Neuron (in vitro differentiated cells): ENCODE measurements at regions not wholly inside any gene's neighbourhood (a gene's known extent, or its start where the extent isn't known, plus 50 kb on each side); places are given as distances from the start of the nearest gene placed in this dataset.

Experiments
- H2AFZ ChIP-seq: one replicate; pipeline ENCODE4 v1.6.1; 2013; ENCODE audit warnings: low read depth, mild to moderate bottlenecking, inconsistent platforms, low read length, moderate library complexity
- H3K27me3 ChIP-seq: one replicate; pipeline ENCODE4 v1.6.1; 2013; ENCODE audit warnings: low read length; ENCODE audit not compliant: insufficient read depth
- H3K36me3 ChIP-seq: one replicate; pipeline ENCODE4 v1.6.1; 2013; ENCODE audit warnings: low read length; ENCODE audit not compliant: insufficient read depth
- H3K4me1 ChIP-seq: one replicate; pipeline ENCODE4 v1.6.1; 2013; ENCODE audit warnings: low read length; ENCODE audit not compliant: insufficient read depth
- H3K4me3 ChIP-seq: 2 replicates; pipeline ENCODE4 v1.5.1; 2013; ENCODE audit warnings: mild to moderate bottlenecking, low read length, moderate library complexity
- H3K9me3 ChIP-seq: one replicate; pipeline ENCODE4 v1.6.1; 2013; ENCODE audit warnings: low read length

GRCh38 chr21:28099001-28099705 lies 893.5 kb downstream of the LTN1 start:
- Histone ChIP-seq H3K36me3 (no peaks in the 10 kb centered on the region), H3K9me3 (no peaks in the 10 kb centered on the region), H2AFZ (no peak overlapping the region), H3K4me1 (no peaks in the 10 kb centered on the region), H3K27me3 (no peaks in the 10 kb centered on the region), H3K4me3 (no peak overlapping the region)

- no peak overlapping the region for H3K4me3 ChIP-seq
- no peaks in the 10 kb centered on the region for H3K36me3 ChIP-seq
- H2AFZ ChIP-seq, result no peak overlapping the region
- H3K4me1 ChIP-seq, result no peaks in the 10 kb centered on the region
- H3K9me3 ChIP-seq, result no peaks in the 10 kb centered on the region
- no peaks in the 10 kb centered on the region for H3K27me3 ChIP-seq
Observed at GRCh38 chr21:28091466-28091865, 901.2 kb downstream of the LTN1 start.

GRCh38 chr21:28090546-28090945 lies 902.1 kb downstream of the LTN1 start:
- Histone ChIP-seq H2AFZ (no peak overlapping the region), H3K4me3 (no peak overlapping the region), H3K27me3 (no peaks in the 10 kb centered on the region)

GRCh38 chr21:28089599-28090441 lies 902.9 kb downstream of the LTN1 start:
- Histone ChIP-seq H3K9me3 (no peaks in the 10 kb centered on the region), H3K4me1 (no peaks in the 10 kb centered on the region), H3K27me3 (no peaks in the 10 kb centered on the region), H3K4me3 (no peak overlapping the region), H3K36me3 (no peaks in the 10 kb centered on the region), H2AFZ (no peak overlapping the region)

More at GRCh38 chr21:28090546-28090945, 902.1 kb downstream of the LTN1 start:
- H3K4me1 ChIP-seq, result no peaks in the 10 kb centered on the region
- H3K9me3 ChIP-seq, result no peaks in the 10 kb centered on the region
- H3K36me3 ChIP-seq, result no peaks in the 10 kb centered on the region

GRCh38 chr21:28086861-28087581 lies 905.7 kb downstream of the LTN1 start:
- H3K9me3 ChIP-seq, result no peaks in the 10 kb centered on the region

GRCh38 chr21:28084951-28085350 lies 907.7 kb downstream of the LTN1 start:
- Histone ChIP-seq H3K9me3 (no peaks in the 10 kb centered on the region), H3K36me3 (no peaks in the 10 kb centered on the region), H2AFZ (no peak overlapping the region), H3K27me3 (no peaks in the 10 kb centered on the region), H3K4me3 (no peak overlapping the region), H3K4me1 (no peaks in the 10 kb centered on the region)

More at GRCh38 chr21:28086861-28087581, 905.7 kb downstream of the LTN1 start:
- no peak overlapping the region for H2AFZ ChIP-seq
- no peak overlapping the region for H3K4me3 ChIP-seq
- H3K4me1 ChIP-seq, result no peaks in the 10 kb centered on the region
- H3K36me3 ChIP-seq, result no peaks in the 10 kb centered on the region
- no peaks in the 10 kb centered on the region for H3K27me3 ChIP-seq

GRCh38 chr21:28083350-28083749 lies 909.3 kb downstream of the LTN1 start:
- no peak overlapping the region for H2AFZ ChIP-seq
- H3K4me1 ChIP-seq, result no peaks in the 10 kb centered on the region
- no peaks in the 10 kb centered on the region for H3K27me3 ChIP-seq

GRCh38 chr21:28078126-28078525 lies 914.6 kb downstream of the LTN1 start:
- H3K9me3 ChIP-seq, result no peaks in the 10 kb centered on the region
- H2AFZ ChIP-seq, result no peak overlapping the region
- no peaks in the 10 kb centered on the region for H3K27me3 ChIP-seq
- H3K36me3 ChIP-seq, result no peaks in the 10 kb centered on the region
- H3K4me1 ChIP-seq, result no peaks in the 10 kb centered on the region
- no peak overlapping the region for H3K4me3 ChIP-seq

More at GRCh38 chr21:28083350-28083749, 909.3 kb downstream of the LTN1 start:
- H3K9me3 ChIP-seq, result no peaks in the 10 kb centered on the region
- no peaks in the 10 kb centered on the region for H3K36me3 ChIP-seq
- no peak overlapping the region for H3K4me3 ChIP-seq

- Histone ChIP-seq H3K4me3 (no peak overlapping the region), H3K36me3 (no peaks in the 10 kb centered on the region)
Observed at GRCh38 chr21:28074676-28075075, 918.0 kb downstream of the LTN1 start.

GRCh38 chr21:28072601-28073000 lies 920.1 kb downstream of the LTN1 start:
- Histone ChIP-seq H3K27me3 (no peaks in the 10 kb centered on the region), H3K36me3 (no peaks in the 10 kb centered on the region), H2AFZ (no peak overlapping the region), H3K4me1 (no peaks in the 10 kb centered on the region), H3K9me3 (no peaks in the 10 kb centered on the region), H3K4me3 (no peak overlapping the region)

More at GRCh38 chr21:28074676-28075075, 918.0 kb downstream of the LTN1 start:
- Histone ChIP-seq H2AFZ (no peak overlapping the region), H3K4me1 (no peaks in the 10 kb centered on the region), H3K9me3 (no peaks in the 10 kb centered on the region), H3K27me3 (no peaks in the 10 kb centered on the region)

GRCh38 chr21:28069450-28069923 lies 923.2 kb downstream of the LTN1 start:
- Histone ChIP-seq H3K27me3 (no peaks in the 10 kb centered on the region), H3K36me3 (no peaks in the 10 kb centered on the region), H2AFZ (no peak overlapping the region), H3K4me1 (no peaks in the 10 kb centered on the region), H3K4me3 (no peak overlapping the region), H3K9me3 (no peaks in the 10 kb centered on the region)

GRCh38 chr21:28068455-28069358 lies 924.0 kb downstream of the LTN1 start:
- no peaks in the 10 kb centered on the region for H3K36me3 ChIP-seq
- H3K4me1 ChIP-seq, result no peaks in the 10 kb centered on the region
- no peak overlapping the region for H2AFZ ChIP-seq
- no peaks in the 10 kb centered on the region for H3K9me3 ChIP-seq
- H3K4me3 ChIP-seq, result no peak overlapping the region
- no peaks in the 10 kb centered on the region for H3K27me3 ChIP-seq
